ENCODE measurements at regions not wholly inside any gene's neighbourhood (a gene's known extent, or its start where the extent isn't known, plus 50 kb on each side); places are given as distances from the start of the nearest gene placed in this dataset.

DNA sequence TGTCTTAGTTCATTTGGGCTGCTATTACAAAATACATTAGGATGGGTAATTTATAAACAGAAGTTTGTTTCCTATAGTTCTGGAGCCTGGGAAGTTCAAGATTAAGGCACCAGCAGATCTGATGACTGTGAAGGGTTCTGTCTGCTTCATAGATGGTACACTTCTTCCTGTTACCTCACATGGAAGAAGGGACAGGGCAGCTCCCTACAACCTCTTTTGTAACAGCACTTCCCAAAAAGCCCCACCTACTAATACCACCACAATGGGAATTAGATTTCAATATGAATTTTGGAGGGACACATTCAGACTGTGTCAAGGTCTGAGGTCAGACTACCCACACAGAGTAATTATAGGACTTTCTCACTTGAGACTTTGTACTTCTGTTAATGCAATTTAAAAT, 260.3 kb downstream of the ARHGAP12 start:
- TF ChIP-seq FOXK2 (IDR thresholded peaks at IDR 0.05): no peak
- no peak for TF ChIP-seq NFRKB (IDR thresholded peaks at IDR 0.05)
- TF ChIP-seq ZNF384 (IDR thresholded peaks at IDR 0.05): no peak
